ENCODE measurements at regions not wholly inside any gene's neighbourhood (a gene's known extent, or its start where the extent isn't known, plus 50 kb on each side); places are given as distances from the start of the nearest gene placed in this dataset.

DNA sequence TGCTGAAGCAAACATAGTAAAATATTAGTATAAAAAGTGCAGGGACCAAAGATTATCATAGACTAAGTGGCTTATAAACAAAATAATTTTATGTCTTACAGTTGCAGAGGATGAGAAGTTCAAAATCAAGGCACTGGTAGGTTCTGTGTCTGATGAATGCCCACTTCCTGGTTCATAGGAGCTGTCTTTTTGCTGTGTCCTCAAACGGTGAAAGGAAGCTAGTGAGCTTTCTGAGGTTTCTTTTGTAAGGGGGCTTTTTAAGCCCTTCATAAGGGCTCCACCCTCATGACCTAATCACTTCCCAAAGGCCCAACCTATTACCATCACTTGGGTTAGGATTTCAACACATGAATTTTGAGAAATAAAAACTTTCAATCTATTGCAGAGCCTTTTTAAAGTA lies 946.7 kb upstream of the ACVR2A start:
- no peak for DNase-seq (ENCODE audit: low read depth in 3 of 3)

DNA sequence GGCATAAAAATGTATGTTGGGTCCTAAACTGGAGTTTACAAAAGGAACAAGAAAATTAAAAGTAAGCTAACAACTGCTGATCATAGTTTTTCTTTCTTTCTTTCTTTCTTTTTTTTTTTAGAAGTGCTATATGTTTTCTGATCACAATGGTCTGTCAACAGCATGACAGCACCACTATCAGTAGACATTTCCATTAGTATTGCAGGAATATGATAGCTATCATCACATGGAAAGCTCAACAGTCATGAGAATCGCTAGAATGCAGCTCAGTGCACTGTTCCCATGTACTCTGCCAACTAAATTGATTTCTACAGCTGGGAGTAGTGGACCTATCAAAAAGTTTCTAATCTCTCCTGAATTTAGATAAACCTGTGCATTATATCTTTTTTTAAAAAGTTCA lies 950.3 kb upstream of the ACVR2A start:
- no peak for DNase-seq (ENCODE audit: low read depth in 3 of 3)

DNA sequence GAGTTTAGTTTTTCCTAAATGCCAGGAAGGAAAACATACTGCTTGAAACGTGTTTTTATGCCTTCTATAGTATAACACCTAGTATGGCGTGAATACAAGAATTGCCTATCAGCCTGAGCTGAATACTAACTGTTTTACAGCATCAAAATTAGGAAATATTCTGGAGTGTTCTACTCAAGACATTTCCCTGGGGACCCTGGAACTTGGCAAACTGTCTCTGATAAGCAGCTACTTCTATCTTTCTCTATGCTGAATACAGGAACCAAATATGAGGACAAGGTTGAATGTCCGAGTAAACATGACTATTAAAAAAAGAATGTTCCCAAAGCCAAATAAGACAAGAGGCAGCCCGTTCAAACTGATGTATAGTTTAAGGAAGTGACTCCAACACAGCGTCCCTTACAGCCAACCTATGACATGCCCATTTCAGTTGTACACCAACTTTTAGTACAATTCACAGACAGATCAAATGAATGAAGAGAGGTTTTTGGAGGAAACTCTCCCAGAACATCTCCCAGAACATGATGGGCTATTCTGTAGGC lies 951.3 kb upstream of the ACVR2A start:
- no peak for DNase-seq (ENCODE audit: low read depth in 3 of 3)

DNA sequence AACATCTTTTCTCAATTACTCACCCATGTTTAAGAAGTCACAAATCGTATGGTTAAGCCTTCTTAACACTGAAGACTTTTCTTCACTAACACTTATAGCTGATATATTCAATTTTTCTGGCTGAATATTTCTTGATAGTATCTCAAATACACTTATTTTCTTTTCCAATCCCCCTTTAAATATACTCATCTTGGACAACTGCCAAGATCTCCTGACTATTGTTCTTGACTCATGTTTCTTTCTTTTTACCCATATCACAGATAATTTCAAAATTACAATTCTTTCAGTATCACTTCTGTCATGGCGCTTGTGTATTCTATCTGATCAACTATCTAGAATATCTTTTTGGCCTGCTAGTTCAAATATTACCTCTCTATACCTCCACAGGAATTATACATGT lies 954.3 kb upstream of the ACVR2A start:
- no peak for DNase-seq (ENCODE audit: low read depth in 3 of 3)

DNA sequence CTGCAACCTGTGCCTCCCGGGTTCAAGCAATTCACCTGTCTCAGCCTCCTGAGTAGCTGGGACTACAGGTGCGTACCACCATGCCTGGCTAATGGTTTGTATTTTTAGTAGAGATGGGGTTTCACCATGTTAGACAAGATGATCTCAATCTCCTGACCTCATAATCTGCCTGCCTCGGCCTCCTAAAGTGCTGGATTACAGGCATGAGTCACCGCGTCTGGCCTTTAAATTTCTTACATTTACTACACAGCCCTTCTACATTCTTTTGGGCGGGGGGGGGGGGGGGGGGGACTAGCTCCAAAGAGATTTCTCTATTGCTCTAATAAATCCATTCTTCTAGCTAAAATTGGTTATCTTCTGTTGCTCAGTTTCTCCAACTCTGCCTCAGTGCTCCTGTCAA lies 964.9 kb upstream of the ACVR2A start:
- no peak for DNase-seq (ENCODE audit: low read depth in 3 of 3)

DNA sequence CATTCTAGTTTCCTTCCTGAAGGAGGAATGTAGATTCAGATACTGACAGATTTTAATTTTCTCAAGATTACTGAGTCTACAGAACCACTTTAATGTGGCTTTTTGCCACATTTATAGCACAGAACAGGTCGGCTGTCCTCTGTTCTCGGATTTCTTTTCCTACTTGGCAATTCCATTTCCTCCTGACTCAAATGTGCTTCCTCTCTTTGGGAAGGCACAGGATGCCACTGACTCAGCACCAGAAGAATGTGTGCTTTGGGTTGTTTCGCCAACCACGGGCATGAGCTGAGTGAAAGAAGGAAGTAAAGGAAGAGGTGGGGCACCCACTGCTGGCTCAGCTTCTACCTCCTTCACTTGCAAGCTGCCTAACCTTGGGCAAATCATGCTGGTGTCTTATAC lies 970.6 kb upstream of the ACVR2A start:
- no peak for DNase-seq (ENCODE audit: low read depth in 3 of 3)

DNA sequence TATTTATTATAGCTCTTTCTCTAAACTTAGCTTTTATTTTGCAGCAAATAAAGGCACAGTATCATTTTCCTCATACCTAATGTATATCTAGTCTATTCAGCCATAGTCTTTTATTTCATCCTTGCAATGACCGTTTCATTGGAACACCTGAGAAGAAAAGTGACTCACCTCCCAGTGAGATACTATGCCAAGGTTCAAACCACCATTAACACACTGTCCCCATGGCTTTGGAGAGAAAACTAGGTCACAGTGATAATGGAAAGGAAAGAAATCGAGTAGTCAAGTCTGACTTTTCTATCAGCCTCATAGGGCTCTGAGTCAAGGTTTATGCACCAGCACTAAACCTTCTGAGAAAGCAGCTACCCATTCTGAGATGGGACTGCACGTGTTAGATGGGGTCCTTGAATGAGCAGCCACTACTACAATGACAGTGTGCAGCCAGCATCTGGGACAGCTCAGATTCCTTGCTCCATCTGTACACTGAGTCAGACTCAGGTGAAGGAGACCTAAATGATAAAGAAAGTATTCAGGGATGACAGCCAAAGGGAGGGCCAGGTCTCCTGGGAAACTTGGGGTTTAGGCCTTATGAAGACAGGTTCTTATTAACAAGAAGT lies 971.1 kb upstream of the ACVR2A start:
- no peak for DNase-seq (ENCODE audit: low read depth in 3 of 3)

DNA sequence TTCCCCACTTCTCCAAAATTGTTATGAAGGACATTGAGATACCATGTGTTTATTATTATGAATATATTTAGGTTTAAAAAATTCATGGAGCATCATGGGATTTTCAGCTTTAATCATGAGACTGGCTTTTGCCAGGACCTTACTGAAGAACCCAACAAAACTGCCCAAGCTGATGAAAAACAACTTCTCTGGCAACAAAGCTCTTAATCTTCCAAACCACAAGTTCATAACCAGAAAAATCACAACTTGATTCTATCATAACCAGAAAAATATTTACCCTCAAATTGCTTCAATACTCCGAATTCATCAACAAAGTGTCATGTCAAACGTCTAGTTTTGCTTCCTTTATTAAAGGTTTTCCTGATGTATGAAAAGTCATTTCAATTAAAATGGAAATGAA lies 971.8 kb upstream of the ACVR2A start:
- DNase-seq (ENCODE audit: low read depth in 3 of 3): no peak

DNA sequence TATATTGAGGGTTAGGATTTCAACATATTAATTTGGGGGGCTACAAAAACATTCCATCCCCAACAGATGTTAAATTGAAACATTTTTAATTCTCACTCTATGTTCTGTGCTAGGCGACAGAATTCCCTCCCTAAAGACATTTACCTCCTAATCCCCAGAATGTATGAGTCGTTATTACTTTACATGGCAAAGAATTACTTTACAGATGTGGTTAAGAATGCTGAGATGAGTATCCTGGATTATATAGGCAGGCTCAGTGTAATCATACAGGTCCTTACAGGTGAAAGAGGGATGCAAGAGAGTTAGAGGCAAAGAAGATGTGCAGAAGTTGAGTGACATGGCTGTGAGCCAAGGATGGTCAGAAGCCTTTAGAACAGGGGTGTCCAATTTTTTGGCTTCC lies 974.1 kb upstream of the ACVR2A start:
- DNase-seq (ENCODE audit: low read depth in 3 of 3): no peak

DNA sequence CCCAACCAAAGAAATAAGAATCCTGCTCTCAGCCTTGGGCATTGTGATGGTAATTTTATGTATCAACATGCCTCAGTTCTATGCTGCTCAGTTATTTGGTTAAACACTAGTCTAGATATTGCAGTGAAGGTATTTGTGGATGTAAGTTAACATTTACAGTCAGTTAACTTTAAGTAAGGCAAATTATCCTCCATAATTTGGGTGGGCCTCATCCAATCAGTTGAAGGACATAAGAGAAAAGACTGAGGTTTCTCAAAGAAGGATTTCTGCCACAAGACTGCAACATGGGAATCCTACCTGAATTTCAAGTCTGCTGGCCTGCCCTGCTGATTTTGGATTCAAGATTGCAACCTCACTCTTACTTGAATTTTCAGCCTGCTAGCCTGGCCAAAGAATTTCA lies 975.5 kb upstream of the ACVR2A start:
- no peak for DNase-seq (ENCODE audit: low read depth in 3 of 3)

DNA sequence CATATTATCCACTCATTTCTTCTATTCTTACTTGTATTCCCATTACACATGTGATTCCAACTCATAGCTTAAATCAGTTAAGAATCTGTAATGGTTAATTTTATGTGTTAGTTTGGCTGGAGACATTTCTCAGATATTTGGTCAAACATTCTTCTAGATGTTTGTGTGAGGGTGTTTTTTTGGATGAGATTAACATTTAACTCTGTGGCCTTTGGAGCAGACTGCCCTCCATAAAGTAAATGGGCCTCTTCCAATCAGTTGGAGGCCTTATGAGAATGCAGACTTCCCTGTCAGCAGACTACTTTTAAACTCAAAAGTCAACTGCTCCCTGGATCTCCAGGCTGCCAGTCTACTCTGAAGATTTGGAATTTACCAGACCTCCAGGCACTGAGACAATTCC lies 976.8 kb upstream of the ACVR2A start:
- DNase-seq (ENCODE audit: low read depth in 3 of 3): no peak

DNA sequence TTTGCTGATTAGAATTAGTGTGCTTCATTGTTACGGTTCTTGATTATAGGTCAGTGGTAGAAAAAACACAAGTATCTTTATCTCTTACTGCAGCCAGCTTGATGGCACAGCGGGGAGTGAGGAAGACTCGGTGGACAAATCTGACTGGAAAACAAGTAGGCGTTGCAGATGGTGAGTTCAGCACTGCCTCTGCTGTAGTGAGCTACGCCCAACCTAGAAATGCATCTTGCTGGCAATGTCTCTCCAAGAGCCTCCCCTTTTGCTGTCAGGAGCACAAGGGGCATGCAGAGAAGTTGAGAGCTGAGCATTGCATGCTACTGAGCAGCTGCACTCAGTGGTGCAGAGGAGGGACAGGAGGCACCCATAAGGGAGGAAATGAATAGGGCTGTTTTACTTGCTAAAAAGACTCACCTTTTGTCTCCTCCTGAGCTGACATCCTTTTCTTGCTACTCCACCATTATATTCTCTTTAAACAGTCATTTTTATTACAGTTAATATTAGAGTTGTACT lies 977.3 kb upstream of the ACVR2A start:
- DNase-seq (ENCODE audit: low read depth in 3 of 3): no peak

DNA sequence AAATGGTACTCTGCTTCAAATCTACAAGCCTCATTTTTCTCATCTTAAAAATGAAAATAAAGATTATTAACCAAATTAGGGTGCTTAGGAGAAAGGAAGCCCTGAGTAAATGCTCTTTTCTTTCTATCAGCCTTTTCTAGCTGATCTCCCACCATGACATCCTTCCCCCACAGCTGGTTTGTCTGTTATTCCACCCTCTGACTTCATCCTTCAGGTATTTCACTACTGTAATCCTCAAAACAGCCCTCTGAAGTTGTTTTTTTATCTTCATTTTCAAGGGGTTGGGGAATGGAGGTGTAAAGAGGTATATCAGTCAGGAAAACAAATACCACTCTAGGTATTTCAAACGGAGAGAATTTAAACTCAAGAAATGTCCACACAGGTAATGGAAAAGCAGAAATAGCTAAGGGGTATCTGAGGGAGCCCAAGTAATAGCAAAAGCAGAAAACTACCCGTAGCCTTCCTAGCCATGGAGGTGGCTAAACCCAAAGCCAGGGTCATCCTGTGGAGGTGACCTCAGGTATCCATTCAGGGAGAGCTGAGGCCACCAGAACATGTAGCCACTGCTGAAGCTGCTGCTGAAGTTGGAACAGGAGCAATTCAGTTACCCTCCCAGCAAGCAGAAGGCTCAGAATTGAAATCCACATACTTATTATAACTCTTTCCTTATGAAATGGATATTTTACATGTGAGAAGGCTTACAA lies 990.9 kb upstream of the ACVR2A start:
- no peak for DNase-seq (ENCODE audit: low read depth in 3 of 3)

DNA sequence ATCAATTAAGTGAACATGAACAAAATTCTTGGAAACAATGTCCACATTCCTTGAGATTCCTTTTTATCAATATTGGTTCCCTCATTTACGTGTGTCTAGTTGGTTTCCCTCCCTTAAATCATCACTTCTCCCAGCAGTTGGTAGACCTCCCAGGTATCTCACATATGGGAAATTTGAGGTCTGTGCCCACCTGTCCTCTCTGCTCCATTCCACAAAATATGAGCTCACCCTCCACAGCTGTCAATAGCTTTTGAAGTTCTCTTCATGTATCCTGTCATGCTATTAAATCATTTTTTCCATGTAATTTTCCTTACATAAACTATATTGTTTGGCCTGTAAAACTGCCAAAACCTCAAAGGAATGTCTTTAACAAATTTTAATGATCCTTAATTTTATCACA lies 992.2 kb upstream of the ACVR2A start:
- DNase-seq (ENCODE audit: low read depth in 3 of 3): no peak

DNA sequence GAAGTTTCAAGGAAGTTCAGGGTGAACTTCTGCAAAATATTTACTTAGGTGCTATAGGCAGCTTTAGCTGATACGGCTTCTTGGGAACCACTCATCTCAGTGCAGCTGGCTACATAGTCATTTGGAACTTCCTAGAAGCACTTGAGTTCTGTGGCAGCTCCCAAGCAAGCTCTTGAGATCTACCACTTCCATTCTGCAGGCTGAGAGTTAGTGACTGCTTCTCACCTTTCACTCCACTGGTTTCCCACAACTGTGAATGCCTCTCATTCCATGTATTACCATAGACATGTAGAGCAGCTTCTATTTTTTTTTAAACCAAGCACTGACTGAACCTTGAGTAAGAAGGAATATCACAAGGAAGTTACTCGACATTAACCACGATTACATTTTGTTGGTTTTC lies 994.1 kb upstream of the ACVR2A start:
- DNase-seq (ENCODE audit: low read depth in 3 of 3): no peak

DNA sequence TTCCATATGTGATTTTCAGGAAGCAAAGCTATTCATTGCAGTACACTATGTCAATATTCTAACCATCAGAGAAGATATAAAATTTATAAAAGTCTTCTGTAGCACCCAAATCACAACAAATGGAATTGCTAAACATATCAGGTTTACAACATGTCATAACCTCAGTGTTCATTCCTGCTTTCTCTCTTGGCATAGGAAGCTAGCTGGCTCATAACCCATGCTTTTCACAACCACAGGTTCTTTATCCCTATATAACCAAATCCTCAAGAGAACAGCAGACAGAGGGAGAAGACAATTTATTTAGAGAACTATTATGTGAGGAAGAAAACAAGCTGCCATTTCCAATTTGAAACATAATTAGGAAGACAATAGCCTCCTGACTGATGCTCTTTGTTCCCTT lies 997.0 kb upstream of the ACVR2A start:
- DNase-seq (ENCODE audit: low read depth in 3 of 3): no peak

DNA sequence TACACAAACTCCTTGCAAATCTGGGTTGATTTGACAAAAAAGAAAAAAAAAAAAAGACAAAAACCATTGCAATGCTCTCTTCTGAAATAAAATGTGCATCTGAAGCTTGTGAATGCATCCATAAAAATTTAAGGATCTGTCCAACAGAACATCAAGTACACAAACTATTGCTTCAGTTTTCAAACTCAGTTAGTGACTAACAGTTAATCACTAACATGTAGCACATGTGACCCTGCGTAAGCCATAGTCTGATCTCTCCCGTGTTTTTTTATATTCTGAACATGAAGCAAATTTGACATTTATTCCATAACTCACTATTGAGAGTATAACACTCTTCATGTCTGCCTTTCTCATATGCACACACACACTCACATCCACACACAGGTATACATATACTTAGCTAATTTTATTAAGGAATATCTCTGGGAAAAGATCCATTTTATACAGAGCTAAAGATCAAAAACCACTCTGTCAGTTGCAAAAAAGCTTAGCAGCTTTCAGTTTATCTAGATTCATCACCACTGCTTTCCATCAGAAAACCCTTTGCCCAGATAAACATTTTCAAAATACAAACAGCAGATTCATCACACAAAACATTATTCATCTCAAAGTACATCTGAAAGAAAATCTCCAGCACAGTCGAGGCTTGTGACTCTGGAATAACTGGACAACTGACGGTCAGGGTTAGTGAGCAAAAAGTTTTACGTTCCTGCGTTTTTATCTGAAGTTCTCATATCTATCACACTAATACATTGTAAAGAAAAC lies 1000.4 kb upstream of the ACVR2A start:
- DNase-seq (ENCODE audit: low read depth in 3 of 3): no peak

DNA sequence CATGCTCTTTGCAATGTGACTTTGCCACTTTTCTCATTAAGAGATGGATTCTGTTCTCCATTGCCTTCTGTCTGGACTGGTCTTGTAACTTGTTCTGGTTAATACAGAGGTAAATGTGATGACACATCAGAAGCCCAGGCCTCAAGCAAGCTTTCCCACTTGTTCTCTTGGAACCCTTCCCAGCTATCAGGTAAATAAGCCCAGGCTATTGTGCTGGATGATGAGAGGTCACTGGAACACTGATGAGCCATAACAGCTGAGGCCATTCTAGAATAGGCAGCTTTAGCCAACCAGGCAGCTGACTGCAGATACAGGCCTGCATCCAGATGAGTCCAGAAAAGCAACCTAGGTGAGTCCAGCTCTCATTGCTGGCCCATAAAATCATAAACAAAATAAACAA lies 1007.0 kb upstream of the ACVR2A start:
- DNase-seq (ENCODE audit: low read depth in 3 of 3): no peak

DNA sequence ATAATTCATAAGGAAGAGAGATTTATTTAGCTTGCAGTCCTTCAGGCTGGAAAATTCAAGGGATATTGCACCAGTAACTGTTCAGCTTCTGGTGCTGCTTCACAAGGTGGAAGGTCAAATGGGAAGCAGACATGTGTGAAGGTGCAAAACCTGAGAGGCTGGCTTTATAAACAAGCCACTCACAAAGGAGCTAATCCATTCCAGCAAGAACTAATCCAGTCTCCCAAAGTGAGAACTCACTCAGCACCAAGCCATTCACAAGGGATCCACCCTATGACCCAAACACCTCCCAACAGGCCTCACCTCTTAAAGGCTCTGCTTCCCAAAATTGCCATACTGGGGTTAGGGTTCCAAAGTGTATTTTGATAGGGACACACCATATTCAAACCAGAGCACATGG lies 1018.4 kb upstream of the ACVR2A start:
- DNase-seq (ENCODE audit: low read depth in 3 of 3): no peak

DNA sequence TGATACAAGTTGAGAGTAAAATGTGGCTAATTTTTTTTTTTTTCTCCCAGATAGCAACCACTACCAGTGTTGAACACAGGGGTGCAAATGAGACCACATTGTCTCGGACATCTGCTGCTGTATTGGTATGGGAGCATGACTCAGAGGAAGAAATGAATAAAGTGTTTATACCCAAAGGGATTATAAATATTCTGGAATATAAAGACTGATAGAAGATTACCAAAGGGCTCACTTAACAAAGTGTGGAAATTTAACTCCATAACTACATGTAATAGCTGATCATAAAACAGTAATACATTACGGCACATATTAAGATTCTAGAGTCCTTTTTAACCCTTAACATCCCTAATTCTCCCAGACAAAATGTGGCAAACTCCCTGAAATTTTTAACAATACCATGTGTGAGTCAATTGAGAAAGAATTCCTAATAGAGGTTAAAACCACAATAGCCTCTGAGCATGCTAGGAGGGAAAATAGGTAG lies 1023.0 kb upstream of the ACVR2A start:
- no peak for DNase-seq (ENCODE audit: low read depth in 3 of 3)

DNA sequence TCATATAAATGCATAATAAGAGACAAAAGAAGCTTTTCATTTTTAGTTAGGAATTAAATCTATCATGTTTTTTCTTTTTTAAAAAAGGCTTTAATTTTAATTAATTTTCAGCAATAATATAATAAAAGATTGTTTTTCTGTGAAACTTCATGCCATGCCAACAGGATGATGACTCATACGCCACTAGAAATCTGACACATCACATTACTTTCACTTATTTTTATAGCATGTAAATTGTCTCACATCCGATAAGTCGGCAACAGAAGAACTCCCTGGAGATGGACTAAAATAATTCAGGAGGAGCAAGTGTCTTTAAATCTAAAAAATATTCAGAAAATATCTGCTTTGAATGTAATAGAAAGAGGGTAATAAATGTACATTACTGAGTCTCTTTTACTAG lies 1024.2 kb upstream of the ACVR2A start:
- DNase-seq (ENCODE audit: low read depth in 3 of 3): no peak

DNA sequence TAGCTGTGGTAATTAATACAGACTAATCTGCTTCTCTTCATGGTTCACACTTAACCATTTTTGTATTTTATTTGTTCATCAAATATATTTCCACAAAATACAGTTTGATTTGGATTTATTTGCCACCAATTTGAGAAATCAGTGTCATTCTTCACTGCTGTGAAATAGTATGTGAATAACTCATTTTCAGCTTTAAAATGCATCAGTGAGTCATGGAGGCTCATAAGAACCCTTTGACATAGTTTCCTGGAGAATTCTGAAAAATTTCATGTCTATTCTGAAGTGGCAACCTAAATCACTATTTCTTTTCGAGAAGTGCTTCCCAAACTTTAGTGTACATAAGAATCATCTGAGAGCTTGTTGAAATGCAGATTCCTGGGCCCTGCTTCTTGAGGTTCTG lies 1026.7 kb upstream of the ACVR2A start:
- no peak for DNase-seq (ENCODE audit: low read depth in 3 of 3)

DNA sequence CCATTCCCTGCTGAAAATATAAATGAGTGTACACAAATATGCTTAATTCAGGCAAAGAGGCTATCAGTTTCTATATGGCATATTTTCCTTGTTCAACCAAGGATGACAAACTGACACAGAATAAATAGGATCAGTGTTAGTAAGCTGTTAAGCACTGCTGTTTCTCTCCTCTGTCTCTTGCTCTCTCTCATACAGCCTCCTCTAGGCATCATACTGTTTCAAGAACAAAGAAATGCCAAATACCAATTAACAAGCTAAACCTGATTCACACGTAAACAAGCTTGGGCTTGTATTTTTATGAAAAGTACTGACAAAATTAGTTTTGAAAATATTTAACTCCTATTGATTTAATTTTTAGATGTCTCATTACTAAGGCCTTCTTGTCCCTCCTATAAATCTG lies 1027.2 kb upstream of the ACVR2A start:
- DNase-seq (ENCODE audit: low read depth in 3 of 3): no peak
